ENCODE measurements at regions not wholly inside any gene's neighbourhood (a gene's known extent, or its start where the extent isn't known, plus 50 kb on each side); places are given as distances from the start of the nearest gene placed in this dataset.
"Not testable (repeated sequence)": the region's sequence is repeated elsewhere in the genome, so short reads cannot be mapped to it uniquely, and the experiment has no call there.

GRCh38 chr7:126177782-126178181 is 1075.0 kb downstream of the GRM8 start:
- DNase-seq = no peak

- DNase-seq = no peak
These were observed 1086.1 kb downstream of the GRM8 start for GRCh38 chr7:126166645-126167044.

GRCh38 chr7:126163647-126164046 is 1089.1 kb downstream of the GRM8 start:
- no peak for DNase-seq

- no peak for DNase-seq
These were observed 1095.3 kb downstream of the GRM8 start for GRCh38 chr7:126157391-126157790.

GRCh38 chr7:126150278-126150958 is 1102.3 kb downstream of the GRM8 start:
- peak; percentile 11 for DNase-seq

GRCh38 chr7:126140858-126141466 is 1111.8 kb downstream of the GRM8 start:
- no peak for DNase-seq

- no peak for DNase-seq
These were observed 1132.8 kb downstream of the GRM8 start for GRCh38 chr7:126119981-126120380.

- no peak for DNase-seq
These were observed 1149.2 kb downstream of the GRM8 start for GRCh38 chr7:126103582-126103981.

GRCh38 chr7:126083014-126083413 is 1153.4 kb upstream of the POT1 start:
- no peak for DNase-seq

- no peak for DNase-seq
These were observed 1150.0 kb upstream of the POT1 start for GRCh38 chr7:126079581-126079980.

GRCh38 chr7:126079151-126079550 is 1149.5 kb upstream of the POT1 start:
- no peak for DNase-seq

- DNase-seq = no peak
These were observed 1136.1 kb upstream of the POT1 start for GRCh38 chr7:126065766-126066165.

- DNase-seq = no peak
These were observed 1128.4 kb upstream of the POT1 start for GRCh38 chr7:126057979-126058378.

GRCh38 chr7:126056613-126057012 is 1127.0 kb upstream of the POT1 start:
- not testable (repeated sequence) for DNase-seq

GRCh38 chr7:126052229-126052628 is 1122.6 kb upstream of the POT1 start:
- DNase-seq = no peak

GRCh38 chr7:126044662-126045061 is 1115.0 kb upstream of the POT1 start:
- no peak for DNase-seq

GRCh38 chr7:126041472-126041871 is 1111.8 kb upstream of the POT1 start:
- no peak for DNase-seq

- DNase-seq = no peak
These were observed 1110.8 kb upstream of the POT1 start for GRCh38 chr7:126040114-126041045.

GRCh38 chr7:126026421-126027088 is 1096.9 kb upstream of the POT1 start:
- peak; percentile 16 for DNase-seq

- DNase-seq = no peak
These were observed 1092.8 kb upstream of the POT1 start for GRCh38 chr7:126022452-126022851.

- DNase-seq = no peak
These were observed 1087.1 kb upstream of the POT1 start for GRCh38 chr7:126016722-126017121.

GRCh38 chr7:126005064-126005463 is 1075.4 kb upstream of the POT1 start:
- no peak for DNase-seq

GRCh38 chr7:126001349-126001748 is 1071.7 kb upstream of the POT1 start:
- no peak for DNase-seq

All from NCI-H1092 treated with DMSO at 0.1 percent for 48 hours (cell line).